ENCODE measurements at regions not wholly inside any gene's neighbourhood (a gene's known extent, or its start where the extent isn't known, plus 50 kb on each side); places are given as distances from the start of the nearest gene placed in this dataset.

DNA sequence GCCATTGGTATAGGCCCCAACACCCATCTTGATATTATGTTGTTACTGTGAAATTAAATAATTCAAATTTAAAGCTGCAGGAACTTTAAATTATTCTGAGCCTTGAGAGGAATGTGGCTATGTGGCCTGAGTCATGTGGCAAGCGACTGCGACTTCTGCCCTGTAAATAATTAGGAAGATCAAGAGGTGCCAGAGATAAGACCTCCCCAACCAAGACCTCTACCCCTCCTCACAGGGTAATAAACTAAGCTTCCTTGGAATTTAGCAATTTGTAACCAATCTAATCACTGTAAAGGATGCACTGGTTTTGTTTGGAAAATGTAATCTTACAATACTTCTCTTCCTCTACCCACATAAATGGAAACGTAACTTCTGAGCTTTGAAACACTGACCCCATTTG, 501.9 kb downstream of the RAPGEF2 start:
- DNase-seq = no peak
- Histone ChIP-seq H3K36me3 (no peaks in the 10 kb centered on the region), H3K4me3 (no peak overlapping the region), H3K27ac (replicated peaks) (no peak overlapping the region), H3K4me1 (no peaks in the 10 kb centered on the region), H3K9me3 (replicated peaks) (peaks cover 7% of the 10 kb centered on the region), H3K27me3 (ENCODE audit: low read depth) (no peaks in the 10 kb centered on the region)
- TF ChIP-seq, protein P1, sequence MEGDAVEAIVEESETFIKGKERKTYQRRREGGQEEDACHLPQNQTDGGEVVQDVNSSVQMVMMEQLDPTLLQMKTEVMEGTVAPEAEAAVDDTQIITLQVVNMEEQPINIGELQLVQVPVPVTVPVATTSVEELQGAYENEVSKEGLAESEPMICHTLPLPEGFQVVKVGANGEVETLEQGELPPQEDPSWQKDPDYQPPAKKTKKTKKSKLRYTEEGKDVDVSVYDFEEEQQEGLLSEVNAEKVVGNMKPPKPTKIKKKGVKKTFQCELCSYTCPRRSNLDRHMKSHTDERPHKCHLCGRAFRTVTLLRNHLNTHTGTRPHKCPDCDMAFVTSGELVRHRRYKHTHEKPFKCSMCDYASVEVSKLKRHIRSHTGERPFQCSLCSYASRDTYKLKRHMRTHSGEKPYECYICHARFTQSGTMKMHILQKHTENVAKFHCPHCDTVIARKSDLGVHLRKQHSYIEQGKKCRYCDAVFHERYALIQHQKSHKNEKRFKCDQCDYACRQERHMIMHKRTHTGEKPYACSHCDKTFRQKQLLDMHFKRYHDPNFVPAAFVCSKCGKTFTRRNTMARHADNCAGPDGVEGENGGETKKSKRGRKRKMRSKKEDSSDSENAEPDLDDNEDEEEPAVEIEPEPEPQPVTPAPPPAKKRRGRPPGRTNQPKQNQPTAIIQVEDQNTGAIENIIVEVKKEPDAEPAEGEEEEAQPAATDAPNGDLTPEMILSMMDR (IDR thresholded peaks at IDR 0.05; ENCODE audit: borderline replicate concordance) = no peak
- intact Hi-C loops (cut with micrococcal nuclease) = no loop called here

DNA sequence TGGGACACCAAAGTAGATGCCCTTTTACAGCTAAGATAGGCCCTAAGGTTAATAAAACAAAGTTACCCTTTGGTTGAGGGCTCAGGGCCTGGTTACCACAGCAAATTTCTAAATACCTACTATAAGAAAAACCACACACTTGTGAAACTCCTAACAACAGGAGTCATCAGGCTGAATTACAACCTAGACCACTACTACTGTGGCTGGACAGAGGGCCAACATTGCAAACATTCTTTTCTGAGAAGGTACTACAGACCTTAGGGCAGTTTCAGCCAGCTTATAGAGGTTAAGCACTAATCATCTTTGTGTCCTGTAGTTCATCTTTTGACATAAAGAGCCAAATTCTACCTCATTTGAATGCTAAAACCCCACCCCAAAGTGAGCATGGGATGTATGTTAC, 504.0 kb downstream of the RAPGEF2 start:
- Histone ChIP-seq H3K4me1 (no peaks in the 10 kb centered on the region), H3K27ac (replicated peaks) (no peak overlapping the region), H3K27me3 (ENCODE audit: low read depth) (no peaks in the 10 kb centered on the region), H3K4me3 (no peak overlapping the region), H3K36me3 (no peaks in the 10 kb centered on the region), H3K9me3 (replicated peaks) (peaks cover 7% of the 10 kb centered on the region)
- TF ChIP-seq, protein P1 (IDR thresholded peaks at IDR 0.05; ENCODE audit: borderline replicate concordance) = no peak
- no peak for DNase-seq
- intact Hi-C loops (cut with micrococcal nuclease) = no loop called here

DNA sequence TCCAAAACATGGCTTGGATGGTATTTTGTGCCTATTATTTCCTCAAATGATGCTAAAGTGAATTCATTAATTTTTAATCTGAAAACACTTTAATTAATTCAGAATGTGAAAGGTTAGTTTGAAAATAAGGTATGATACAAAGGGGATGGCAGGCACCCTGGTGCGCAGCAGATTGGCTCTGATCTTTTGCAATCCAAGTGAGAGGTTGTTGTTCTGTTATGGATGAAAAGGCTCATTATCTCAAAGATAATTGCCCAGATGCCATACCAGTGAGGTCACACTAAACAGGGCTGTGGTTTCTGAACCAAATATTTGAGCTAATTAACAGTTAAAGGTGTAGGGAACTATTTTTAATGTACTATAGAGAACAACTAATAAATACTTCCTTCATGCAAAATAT, 504.9 kb downstream of the RAPGEF2 start:
- Histone ChIP-seq H3K4me3 (no peak overlapping the region), H3K27me3 (ENCODE audit: low read depth) (no peaks in the 10 kb centered on the region), H3K4me1 (no peaks in the 10 kb centered on the region), H3K27ac (replicated peaks) (no peak overlapping the region), H3K36me3 (no peaks in the 10 kb centered on the region), H3K9me3 (replicated peaks) (peaks cover 7% of the 10 kb centered on the region)
- TF ChIP-seq, protein P1 (IDR thresholded peaks at IDR 0.05; ENCODE audit: borderline replicate concordance) = no peak
- intact Hi-C loops (cut with micrococcal nuclease) = no loop called here
- DNase-seq = no peak

DNA sequence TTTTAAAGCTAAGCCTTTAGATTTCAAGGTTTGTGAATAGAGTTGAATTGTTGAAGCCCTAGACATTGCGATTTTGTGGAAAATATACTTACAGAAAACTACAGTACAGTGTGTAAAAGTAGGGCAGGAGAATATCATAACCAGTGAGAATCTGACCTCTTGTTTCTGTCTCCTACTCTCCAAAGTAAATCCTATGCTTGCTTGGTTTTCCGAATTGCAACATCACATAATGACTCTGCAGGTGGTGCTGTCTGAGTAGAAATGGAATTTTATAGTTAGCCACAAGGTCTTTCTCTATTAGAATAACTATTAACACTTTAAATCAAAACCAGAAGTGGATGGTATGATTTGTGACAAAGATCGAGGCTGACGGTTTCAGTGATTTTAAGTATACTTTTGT, 505.6 kb downstream of the RAPGEF2 start:
- Histone ChIP-seq H3K4me3 (no peak overlapping the region), H3K9me3 (replicated peaks) (peaks cover 7% of the 10 kb centered on the region), H3K4me1 (no peaks in the 10 kb centered on the region), H3K27ac (replicated peaks) (no peak overlapping the region), H3K27me3 (ENCODE audit: low read depth) (no peaks in the 10 kb centered on the region), H3K36me3 (no peaks in the 10 kb centered on the region)
- TF ChIP-seq, protein P1 (IDR thresholded peaks at IDR 0.05; ENCODE audit: borderline replicate concordance) = no peak
- no peak for DNase-seq
- intact Hi-C loops (cut with micrococcal nuclease) = no loop called here

DNA sequence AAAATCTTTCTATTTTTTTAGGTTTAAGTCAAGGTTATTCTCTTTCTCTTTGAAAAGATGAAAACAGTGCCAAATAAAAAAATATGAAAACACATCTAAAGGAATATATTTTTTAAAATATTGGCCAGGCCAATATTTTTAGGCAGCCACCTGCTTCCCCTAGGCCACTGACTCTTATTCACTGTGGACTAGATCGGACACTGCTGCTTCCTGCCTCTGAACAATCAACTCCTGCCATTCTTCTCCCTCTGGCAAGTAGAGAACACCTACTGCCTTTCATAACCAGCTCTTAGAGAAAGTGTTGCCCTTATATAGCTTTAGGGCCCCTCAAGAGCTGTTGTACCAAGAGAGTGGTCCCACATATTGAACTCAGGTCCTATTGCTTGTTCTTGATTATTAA, 529.2 kb downstream of the RAPGEF2 start:
- Histone ChIP-seq H3K4me3 (no peak overlapping the region), H3K4me1 (no peaks in the 10 kb centered on the region), H3K27me3 (ENCODE audit: low read depth) (no peaks in the 10 kb centered on the region), H3K27ac (replicated peaks) (no peak overlapping the region), H3K36me3 (no peaks in the 10 kb centered on the region), H3K9me3 (replicated peaks) (peaks cover 11% of the 10 kb centered on the region)
- no peak for DNase-seq
- TF ChIP-seq, protein P1 (IDR thresholded peaks at IDR 0.05; ENCODE audit: borderline replicate concordance) = no peak
- intact Hi-C loops (cut with micrococcal nuclease) = no loop called here
